ENCODE measurements at regions not wholly inside any gene's neighbourhood (a gene's known extent, or its start where the extent isn't known, plus 50 kb on each side); places are given as distances from the start of the nearest gene placed in this dataset.

GRCh38 chr14:105836160-105836559 lies 309.8 kb downstream of the TMEM121 start:
- Histone ChIP-seq H3K27ac (ENCODE audit: low read depth, low read length) (no peak overlapping the region), H3K9ac (ENCODE audit: low read length in 5 of 5) (no peak overlapping the region), H3K4me3 (ENCODE audit: low read depth in 1 of 5, low read length in 5 of 5) (no peak overlapping the region), H3K9me3 (ENCODE audit: control insufficient read depth in 5 of 5, low read length in 5 of 5) (no peaks in the 10 kb centered on the region), H3K4me1 (ENCODE audit: control insufficient read depth in 5 of 5, insufficient read depth in 5 of 5, low read length in 5 of 5) (no peaks in the 10 kb centered on the region), H3K27me3 (ENCODE audit: control insufficient read depth in 5 of 5, insufficient read depth in 4 of 5, low read length in 5 of 5) (peaks cover 0 to 6% (median 2%) of the 10 kb centered on the region in 5 donors), H3K36me3 (ENCODE audit: control insufficient read depth in 5 of 5, insufficient read depth in 5 of 5, low read length in 5 of 5) (no peaks in the 10 kb centered on the region)

GRCh38 chr14:105836730-105837129 lies 310.3 kb downstream of the TMEM121 start:
- Histone ChIP-seq H3K27ac (ENCODE audit: low read depth, low read length) (no peak overlapping the region), H3K4me3 (ENCODE audit: low read depth in 1 of 5, low read length in 5 of 5) (no peak overlapping the region), H3K4me1 (ENCODE audit: control insufficient read depth in 5 of 5, insufficient read depth in 5 of 5, low read length in 5 of 5) (no peaks in the 10 kb centered on the region), H3K9ac (ENCODE audit: low read length in 5 of 5) (no peak overlapping the region), H3K36me3 (ENCODE audit: control insufficient read depth in 5 of 5, insufficient read depth in 5 of 5, low read length in 5 of 5) (no peaks in the 10 kb centered on the region), H3K9me3 (ENCODE audit: control insufficient read depth in 5 of 5, low read length in 5 of 5) (no peaks in the 10 kb centered on the region), H3K27me3 (ENCODE audit: control insufficient read depth in 5 of 5, insufficient read depth in 4 of 5, low read length in 5 of 5) (peaks cover 0 to 8% (median 2%) of the 10 kb centered on the region in 5 donors)

- Histone ChIP-seq H3K4me3 (ENCODE audit: low read depth in 1 of 5, low read length in 5 of 5) (no peak overlapping the region), H3K4me1 (ENCODE audit: control insufficient read depth in 5 of 5, insufficient read depth in 5 of 5, low read length in 5 of 5) (peaks cover 0 to 5% (median 0%) of the 10 kb centered on the region in 5 donors), H3K9ac (ENCODE audit: low read length in 5 of 5) (no peak overlapping the region), H3K27me3 (ENCODE audit: control insufficient read depth in 5 of 5, insufficient read depth in 4 of 5, low read length in 5 of 5) (peaks cover 0 to 8% (median 2%) of the 10 kb centered on the region in 5 donors), H3K9me3 (ENCODE audit: control insufficient read depth in 5 of 5, low read length in 5 of 5) (no peaks in the 10 kb centered on the region), H3K27ac (ENCODE audit: low read depth, low read length) (no peak overlapping the region), H3K36me3 (ENCODE audit: control insufficient read depth in 5 of 5, insufficient read depth in 5 of 5, low read length in 5 of 5) (no peaks in the 10 kb centered on the region)
Observed at GRCh38 chr14:105837349-105838063, 311.1 kb downstream of the TMEM121 start.

- Histone ChIP-seq H3K27ac (ENCODE audit: low read depth, low read length) (no peak overlapping the region), H3K4me3 (ENCODE audit: low read depth in 1 of 5, low read length in 5 of 5) (no peak overlapping the region), H3K4me1 (ENCODE audit: control insufficient read depth in 5 of 5, insufficient read depth in 5 of 5, low read length in 5 of 5) (peaks cover 0 to 6% (median 0%) of the 10 kb centered on the region in 5 donors), H3K9me3 (ENCODE audit: control insufficient read depth in 5 of 5, low read length in 5 of 5) (no peaks in the 10 kb centered on the region), H3K9ac (ENCODE audit: low read length in 5 of 5) (no peak overlapping the region), H3K27me3 (ENCODE audit: control insufficient read depth in 5 of 5, insufficient read depth in 4 of 5, low read length in 5 of 5) (peaks cover 0 to 8% (median 2%) of the 10 kb centered on the region in 5 donors), H3K36me3 (ENCODE audit: control insufficient read depth in 5 of 5, insufficient read depth in 5 of 5, low read length in 5 of 5) (no peaks in the 10 kb centered on the region)
Observed at GRCh38 chr14:105838107-105838506, 311.7 kb downstream of the TMEM121 start.

GRCh38 chr14:105838591-105839424 lies 312.4 kb downstream of the TMEM121 start:
- peaks cover 0 to 6% (median 0%) of the 10 kb centered on the region in 5 donors for H3K4me1 ChIP-seq (ENCODE audit: control insufficient read depth in 5 of 5, insufficient read depth in 5 of 5, low read length in 5 of 5)
- peaks cover 0 to 8% (median 2%) of the 10 kb centered on the region in 5 donors for H3K27me3 ChIP-seq (ENCODE audit: control insufficient read depth in 5 of 5, insufficient read depth in 4 of 5, low read length in 5 of 5)
- no peak overlapping the region for H3K4me3 ChIP-seq (ENCODE audit: low read depth in 1 of 5, low read length in 5 of 5)
- H3K9me3 ChIP-seq (ENCODE audit: control insufficient read depth in 5 of 5, low read length in 5 of 5): no peaks in the 10 kb centered on the region
- H3K27ac ChIP-seq (ENCODE audit: low read depth, low read length): no peak overlapping the region
- H3K36me3 ChIP-seq (ENCODE audit: control insufficient read depth in 5 of 5, insufficient read depth in 5 of 5, low read length in 5 of 5): no peaks in the 10 kb centered on the region
- no peak overlapping the region for H3K9ac ChIP-seq (ENCODE audit: low read length in 5 of 5)

- no peaks in the 10 kb centered on the region for H3K36me3 ChIP-seq (ENCODE audit: control insufficient read depth in 5 of 5, insufficient read depth in 5 of 5, low read length in 5 of 5)
- H3K4me3 ChIP-seq (ENCODE audit: low read depth in 1 of 5, low read length in 5 of 5): no peak overlapping the region
- peaks cover 0 to 6% (median 0%) of the 10 kb centered on the region in 5 donors for H3K4me1 ChIP-seq (ENCODE audit: control insufficient read depth in 5 of 5, insufficient read depth in 5 of 5, low read length in 5 of 5)
- H3K27ac ChIP-seq (ENCODE audit: low read depth, low read length): no peak overlapping the region
- H3K27me3 ChIP-seq (ENCODE audit: control insufficient read depth in 5 of 5, insufficient read depth in 4 of 5, low read length in 5 of 5): peaks cover 0 to 8% (median 2%) of the 10 kb centered on the region in 5 donors
- no peak overlapping the region for H3K9ac ChIP-seq (ENCODE audit: low read length in 5 of 5)
- H3K9me3 ChIP-seq (ENCODE audit: control insufficient read depth in 5 of 5, low read length in 5 of 5): no peaks in the 10 kb centered on the region
Observed at GRCh38 chr14:105839425-105840265, 313.3 kb downstream of the TMEM121 start.

- Histone ChIP-seq H3K27me3 (ENCODE audit: control insufficient read depth in 5 of 5, insufficient read depth in 4 of 5, low read length in 5 of 5) (peaks cover 0 to 8% (median 2%) of the 10 kb centered on the region in 5 donors), H3K9me3 (ENCODE audit: control insufficient read depth in 5 of 5, low read length in 5 of 5) (no peaks in the 10 kb centered on the region), H3K27ac (ENCODE audit: low read depth, low read length) (no peak overlapping the region), H3K36me3 (ENCODE audit: control insufficient read depth in 5 of 5, insufficient read depth in 5 of 5, low read length in 5 of 5) (no peaks in the 10 kb centered on the region), H3K4me1 (ENCODE audit: control insufficient read depth in 5 of 5, insufficient read depth in 5 of 5, low read length in 5 of 5) (peaks cover 0 to 6% (median 0%) of the 10 kb centered on the region in 5 donors), H3K9ac (ENCODE audit: low read length in 5 of 5) (no peak overlapping the region), H3K4me3 (ENCODE audit: low read depth in 1 of 5, low read length in 5 of 5) (no peak overlapping the region)
Observed at GRCh38 chr14:105840266-105841021, 314.1 kb downstream of the TMEM121 start.

- Histone ChIP-seq H3K4me3 (ENCODE audit: low read depth in 1 of 5, low read length in 5 of 5) (no peak overlapping the region), H3K27me3 (ENCODE audit: control insufficient read depth in 5 of 5, insufficient read depth in 4 of 5, low read length in 5 of 5) (peaks cover 0 to 8% (median 2%) of the 10 kb centered on the region in 5 donors), H3K27ac (ENCODE audit: low read depth, low read length) (no peak overlapping the region), H3K9ac (ENCODE audit: low read length in 5 of 5) (no peak overlapping the region), H3K9me3 (ENCODE audit: control insufficient read depth in 5 of 5, low read length in 5 of 5) (no peaks in the 10 kb centered on the region), H3K4me1 (ENCODE audit: control insufficient read depth in 5 of 5, insufficient read depth in 5 of 5, low read length in 5 of 5) (peaks cover 0 to 6% (median 0%) of the 10 kb centered on the region in 5 donors), H3K36me3 (ENCODE audit: control insufficient read depth in 5 of 5, insufficient read depth in 5 of 5, low read length in 5 of 5) (no peaks in the 10 kb centered on the region)
Observed at GRCh38 chr14:105841022-105842009, 314.9 kb downstream of the TMEM121 start.
